Liver (tissue), 3 donors: ENCODE measurements at regions not wholly inside any gene's neighbourhood (a gene's known extent, or its start where the extent isn't known, plus 50 kb on each side); places are given as distances from the start of the nearest gene placed in this dataset.

Experiments
- EGR1 ChIP-seq, 2 donors: IDR thresholded peaks; 2 replicates each; pipeline ENCODE4 v1.6.1; 2016 to 2018; ENCODE audit warnings: antibody characterized with exemption in 2 of 2, low read depth in 2 of 2
- GABPA ChIP-seq, 2 donors: IDR thresholded peaks in 1 of 2; conservative IDR thresholded peaks in 1 of 2; 2 replicates each; pipeline ENCODE4 v1.6.1; 2016; ENCODE audit warnings: antibody characterized with exemption in 2 of 2, mild to moderate bottlenecking in 1 of 2, moderate library complexity in 1 of 2
- HNF4A ChIP-seq, 2 donors: conservative IDR thresholded peaks; 2 replicates each; pipeline ENCODE4 v1.6.1; 2016; ENCODE audit warnings: antibody characterized with exemption in 2 of 2, mild to moderate bottlenecking in 2 of 2
- HNF4G ChIP-seq: IDR thresholded peaks from 2 replicates; pipeline ENCODE4 v1.6.1; 2016; ENCODE audit warnings: antibody characterized with exemption
- JUND ChIP-seq, 2 donors: IDR thresholded peaks; 2 replicates each; pipeline ENCODE4 v1.6.1; 2016; ENCODE audit warnings: antibody characterized with exemption in 2 of 2
- RAD21 ChIP-seq, 2 donors: IDR thresholded peaks; 2 replicates each; pipeline ENCODE4 v1.6.1; 2016; ENCODE audit warnings: antibody characterized with exemption in 2 of 2, mild to moderate bottlenecking in 2 of 2
- SP1 ChIP-seq: IDR thresholded peaks from 2 replicates; pipeline ENCODE4 v1.6.1; 2018; ENCODE audit warnings: antibody characterized with exemption, mild to moderate bottlenecking
- TAF1 ChIP-seq: conservative IDR thresholded peaks from 2 replicates; pipeline ENCODE4 v1.6.1; 2016; ENCODE audit warnings: antibody characterized with exemption, mild to moderate bottlenecking
- YY1 ChIP-seq: IDR thresholded peaks from 2 replicates; pipeline ENCODE4 v1.6.1; 2016; ENCODE audit warnings: antibody characterized with exemption, mild to moderate bottlenecking
- TF ChIP-seq, protein P1 (sequence below): fragments of 150-350 bp; IDR thresholded peaks from 2 replicates; pipeline ENCODE4 v1.5.1; 2017; ENCODE audit warnings: improper control_type of control experiment, low read depth, low read length; ENCODE audit not compliant: missing input control
- TF ChIP-seq, protein P2 (sequence below): IDR thresholded peaks from 2 replicates; pipeline ENCODE4 v1.6.1; 2016; ENCODE audit warnings: antibody characterized with exemption
- TF ChIP-seq, protein P3 (sequence below): IDR thresholded peaks from 2 replicates; pipeline ENCODE4 v1.6.1; 2016; ENCODE audit warnings: antibody characterized with exemption
- TF ChIP-seq, protein P4 (sequence below): IDR thresholded peaks from 2 replicates; pipeline ENCODE4 v1.6.1; 2016; ENCODE audit warnings: antibody characterized with exemption, mild to moderate bottlenecking
- TF ChIP-seq, protein P5 (sequence below): IDR thresholded peaks from 2 replicates; pipeline ENCODE4 v1.6.1; 2016; ENCODE audit warnings: antibody characterized with exemption
- donor health status: healthy.
- donor health status: healthy.

DNA sequence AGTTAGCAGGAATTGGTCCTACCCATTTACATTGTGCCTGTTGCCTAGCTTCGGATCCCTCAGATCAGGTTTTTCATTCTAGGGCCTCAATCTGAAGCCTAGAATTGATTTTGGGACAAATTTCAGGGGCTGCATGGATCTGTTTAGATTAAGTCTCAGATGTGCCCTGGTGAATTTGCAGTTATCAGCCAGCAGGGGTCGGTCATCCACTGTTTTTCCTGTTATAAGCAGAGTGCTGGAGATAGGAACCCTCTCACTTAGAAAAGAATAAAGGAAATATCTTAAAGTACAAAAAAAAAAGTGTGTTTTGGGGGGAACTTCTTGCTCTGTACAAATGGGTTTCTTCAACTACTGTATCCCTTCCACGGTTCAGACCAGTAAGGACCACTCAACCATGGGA lies 212.5 kb downstream of the BCHE start:
- TF ChIP-seq, protein P1, sequence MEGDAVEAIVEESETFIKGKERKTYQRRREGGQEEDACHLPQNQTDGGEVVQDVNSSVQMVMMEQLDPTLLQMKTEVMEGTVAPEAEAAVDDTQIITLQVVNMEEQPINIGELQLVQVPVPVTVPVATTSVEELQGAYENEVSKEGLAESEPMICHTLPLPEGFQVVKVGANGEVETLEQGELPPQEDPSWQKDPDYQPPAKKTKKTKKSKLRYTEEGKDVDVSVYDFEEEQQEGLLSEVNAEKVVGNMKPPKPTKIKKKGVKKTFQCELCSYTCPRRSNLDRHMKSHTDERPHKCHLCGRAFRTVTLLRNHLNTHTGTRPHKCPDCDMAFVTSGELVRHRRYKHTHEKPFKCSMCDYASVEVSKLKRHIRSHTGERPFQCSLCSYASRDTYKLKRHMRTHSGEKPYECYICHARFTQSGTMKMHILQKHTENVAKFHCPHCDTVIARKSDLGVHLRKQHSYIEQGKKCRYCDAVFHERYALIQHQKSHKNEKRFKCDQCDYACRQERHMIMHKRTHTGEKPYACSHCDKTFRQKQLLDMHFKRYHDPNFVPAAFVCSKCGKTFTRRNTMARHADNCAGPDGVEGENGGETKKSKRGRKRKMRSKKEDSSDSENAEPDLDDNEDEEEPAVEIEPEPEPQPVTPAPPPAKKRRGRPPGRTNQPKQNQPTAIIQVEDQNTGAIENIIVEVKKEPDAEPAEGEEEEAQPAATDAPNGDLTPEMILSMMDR: no peak
- TF ChIP-seq, protein P2, sequence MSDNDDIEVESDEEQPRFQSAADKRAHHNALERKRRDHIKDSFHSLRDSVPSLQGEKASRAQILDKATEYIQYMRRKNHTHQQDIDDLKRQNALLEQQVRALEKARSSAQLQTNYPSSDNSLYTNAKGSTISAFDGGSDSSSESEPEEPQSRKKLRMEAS: no peak
- no peak for TF ChIP-seq YY1
- no peak for TF ChIP-seq SP1
- TF ChIP-seq TAF1: no peak
- TF ChIP-seq EGR1 (IDR thresholded peaks at IDR 0.05; ENCODE audit: low read depth in 2 of 2): no peak
- TF ChIP-seq, protein P3, sequence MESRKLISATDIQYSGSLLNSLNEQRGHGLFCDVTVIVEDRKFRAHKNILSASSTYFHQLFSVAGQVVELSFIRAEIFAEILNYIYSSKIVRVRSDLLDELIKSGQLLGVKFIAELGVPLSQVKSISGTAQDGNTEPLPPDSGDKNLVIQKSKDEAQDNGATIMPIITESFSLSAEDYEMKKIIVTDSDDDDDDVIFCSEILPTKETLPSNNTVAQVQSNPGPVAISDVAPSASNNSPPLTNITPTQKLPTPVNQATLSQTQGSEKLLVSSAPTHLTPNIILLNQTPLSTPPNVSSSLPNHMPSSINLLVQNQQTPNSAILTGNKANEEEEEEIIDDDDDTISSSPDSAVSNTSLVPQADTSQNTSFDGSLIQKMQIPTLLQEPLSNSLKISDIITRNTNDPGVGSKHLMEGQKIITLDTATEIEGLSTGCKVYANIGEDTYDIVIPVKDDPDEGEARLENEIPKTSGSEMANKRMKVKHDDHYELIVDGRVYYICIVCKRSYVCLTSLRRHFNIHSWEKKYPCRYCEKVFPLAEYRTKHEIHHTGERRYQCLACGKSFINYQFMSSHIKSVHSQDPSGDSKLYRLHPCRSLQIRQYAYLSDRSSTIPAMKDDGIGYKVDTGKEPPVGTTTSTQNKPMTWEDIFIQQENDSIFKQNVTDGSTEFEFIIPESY: no peak
- TF ChIP-seq, protein P4, sequence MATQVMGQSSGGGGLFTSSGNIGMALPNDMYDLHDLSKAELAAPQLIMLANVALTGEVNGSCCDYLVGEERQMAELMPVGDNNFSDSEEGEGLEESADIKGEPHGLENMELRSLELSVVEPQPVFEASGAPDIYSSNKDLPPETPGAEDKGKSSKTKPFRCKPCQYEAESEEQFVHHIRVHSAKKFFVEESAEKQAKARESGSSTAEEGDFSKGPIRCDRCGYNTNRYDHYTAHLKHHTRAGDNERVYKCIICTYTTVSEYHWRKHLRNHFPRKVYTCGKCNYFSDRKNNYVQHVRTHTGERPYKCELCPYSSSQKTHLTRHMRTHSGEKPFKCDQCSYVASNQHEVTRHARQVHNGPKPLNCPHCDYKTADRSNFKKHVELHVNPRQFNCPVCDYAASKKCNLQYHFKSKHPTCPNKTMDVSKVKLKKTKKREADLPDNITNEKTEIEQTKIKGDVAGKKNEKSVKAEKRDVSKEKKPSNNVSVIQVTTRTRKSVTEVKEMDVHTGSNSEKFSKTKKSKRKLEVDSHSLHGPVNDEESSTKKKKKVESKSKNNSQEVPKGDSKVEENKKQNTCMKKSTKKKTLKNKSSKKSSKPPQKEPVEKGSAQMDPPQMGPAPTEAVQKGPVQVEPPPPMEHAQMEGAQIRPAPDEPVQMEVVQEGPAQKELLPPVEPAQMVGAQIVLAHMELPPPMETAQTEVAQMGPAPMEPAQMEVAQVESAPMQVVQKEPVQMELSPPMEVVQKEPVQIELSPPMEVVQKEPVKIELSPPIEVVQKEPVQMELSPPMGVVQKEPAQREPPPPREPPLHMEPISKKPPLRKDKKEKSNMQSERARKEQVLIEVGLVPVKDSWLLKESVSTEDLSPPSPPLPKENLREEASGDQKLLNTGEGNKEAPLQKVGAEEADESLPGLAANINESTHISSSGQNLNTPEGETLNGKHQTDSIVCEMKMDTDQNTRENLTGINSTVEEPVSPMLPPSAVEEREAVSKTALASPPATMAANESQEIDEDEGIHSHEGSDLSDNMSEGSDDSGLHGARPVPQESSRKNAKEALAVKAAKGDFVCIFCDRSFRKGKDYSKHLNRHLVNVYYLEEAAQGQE: no peak
- no peak for TF ChIP-seq GABPA (IDR thresholded peaks at IDR 0.05 in 1 of 2, conservative IDR thresholded peaks at IDR 0.05 in 1 of 2)
- no peak for TF ChIP-seq HNF4A (conservative IDR thresholded peaks at IDR 0.05)
- no peak for TF ChIP-seq JUND (IDR thresholded peaks at IDR 0.05)
- no peak for TF ChIP-seq HNF4G
- TF ChIP-seq, protein P5, sequence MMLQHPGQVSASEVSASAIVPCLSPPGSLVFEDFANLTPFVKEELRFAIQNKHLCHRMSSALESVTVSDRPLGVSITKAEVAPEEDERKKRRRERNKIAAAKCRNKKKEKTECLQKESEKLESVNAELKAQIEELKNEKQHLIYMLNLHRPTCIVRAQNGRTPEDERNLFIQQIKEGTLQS: no peak
- peak in 1 of 2 donors; percentile 12 for TF ChIP-seq RAD21 (IDR thresholded peaks at IDR 0.05)
